ENCODE measurements at regions not wholly inside any gene's neighbourhood (a gene's known extent, or its start where the extent isn't known, plus 50 kb on each side); places are given as distances from the start of the nearest gene placed in this dataset.

- ATAC-seq (no peak), DNase-seq (ENCODE audit: low spot score) (no peak)
- Mint-ChIP-seq H3K36me3 (ENCODE audit: low read depth) (no peaks in the 10 kb centered on the region), H3K4me1 (no peaks in the 10 kb centered on the region), H3K27ac (no peak overlapping the region), H3K4me3 (no peak overlapping the region), H3K9me3 (no peaks in the 10 kb centered on the region), H3K27me3 (ENCODE audit: insufficient read depth, low read depth, poor library complexity) (no peaks in the 10 kb centered on the region)
- H3F3A ChIP-seq (replicated peaks; ENCODE audit: low read depth) = no peaks in the 10 kb centered on the region
- H3K27ac ChIP-seq (ENCODE audit: low read depth) = no peak overlapping the region
- H3K27me3 ChIP-seq (ENCODE audit: insufficient read depth) = no peaks in the 10 kb centered on the region
- H3K4me1 ChIP-seq (ENCODE audit: insufficient read depth) = no peaks in the 10 kb centered on the region
- H3K4me3 ChIP-seq = no peak overlapping the region
- no peaks in the 10 kb centered on the region for H3K9me2 ChIP-seq (ENCODE audit: insufficient read depth)
- no peak for TF ChIP-seq JUNB (IDR thresholded peaks at IDR 0.05; ENCODE audit: unreplicated experiment)
- no peak for TF ChIP-seq EZH2 (IDR thresholded peaks at IDR 0.05; ENCODE audit: low read depth, unreplicated experiment)
- TF ChIP-seq ZNF331 (CRISPR knock-in tag; IDR thresholded peaks at IDR 0.05; ENCODE audit: low read depth) = no peak
- no peak for TF ChIP-seq NANOG (IDR thresholded peaks at IDR 0.05; ENCODE audit: borderline replicate concordance)
- TF ChIP-seq, protein P1, sequence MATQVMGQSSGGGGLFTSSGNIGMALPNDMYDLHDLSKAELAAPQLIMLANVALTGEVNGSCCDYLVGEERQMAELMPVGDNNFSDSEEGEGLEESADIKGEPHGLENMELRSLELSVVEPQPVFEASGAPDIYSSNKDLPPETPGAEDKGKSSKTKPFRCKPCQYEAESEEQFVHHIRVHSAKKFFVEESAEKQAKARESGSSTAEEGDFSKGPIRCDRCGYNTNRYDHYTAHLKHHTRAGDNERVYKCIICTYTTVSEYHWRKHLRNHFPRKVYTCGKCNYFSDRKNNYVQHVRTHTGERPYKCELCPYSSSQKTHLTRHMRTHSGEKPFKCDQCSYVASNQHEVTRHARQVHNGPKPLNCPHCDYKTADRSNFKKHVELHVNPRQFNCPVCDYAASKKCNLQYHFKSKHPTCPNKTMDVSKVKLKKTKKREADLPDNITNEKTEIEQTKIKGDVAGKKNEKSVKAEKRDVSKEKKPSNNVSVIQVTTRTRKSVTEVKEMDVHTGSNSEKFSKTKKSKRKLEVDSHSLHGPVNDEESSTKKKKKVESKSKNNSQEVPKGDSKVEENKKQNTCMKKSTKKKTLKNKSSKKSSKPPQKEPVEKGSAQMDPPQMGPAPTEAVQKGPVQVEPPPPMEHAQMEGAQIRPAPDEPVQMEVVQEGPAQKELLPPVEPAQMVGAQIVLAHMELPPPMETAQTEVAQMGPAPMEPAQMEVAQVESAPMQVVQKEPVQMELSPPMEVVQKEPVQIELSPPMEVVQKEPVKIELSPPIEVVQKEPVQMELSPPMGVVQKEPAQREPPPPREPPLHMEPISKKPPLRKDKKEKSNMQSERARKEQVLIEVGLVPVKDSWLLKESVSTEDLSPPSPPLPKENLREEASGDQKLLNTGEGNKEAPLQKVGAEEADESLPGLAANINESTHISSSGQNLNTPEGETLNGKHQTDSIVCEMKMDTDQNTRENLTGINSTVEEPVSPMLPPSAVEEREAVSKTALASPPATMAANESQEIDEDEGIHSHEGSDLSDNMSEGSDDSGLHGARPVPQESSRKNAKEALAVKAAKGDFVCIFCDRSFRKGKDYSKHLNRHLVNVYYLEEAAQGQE (IDR thresholded peaks at IDR 0.05; ENCODE audit: unreplicated experiment) = no peak
- TF ChIP-seq, protein P2, sequence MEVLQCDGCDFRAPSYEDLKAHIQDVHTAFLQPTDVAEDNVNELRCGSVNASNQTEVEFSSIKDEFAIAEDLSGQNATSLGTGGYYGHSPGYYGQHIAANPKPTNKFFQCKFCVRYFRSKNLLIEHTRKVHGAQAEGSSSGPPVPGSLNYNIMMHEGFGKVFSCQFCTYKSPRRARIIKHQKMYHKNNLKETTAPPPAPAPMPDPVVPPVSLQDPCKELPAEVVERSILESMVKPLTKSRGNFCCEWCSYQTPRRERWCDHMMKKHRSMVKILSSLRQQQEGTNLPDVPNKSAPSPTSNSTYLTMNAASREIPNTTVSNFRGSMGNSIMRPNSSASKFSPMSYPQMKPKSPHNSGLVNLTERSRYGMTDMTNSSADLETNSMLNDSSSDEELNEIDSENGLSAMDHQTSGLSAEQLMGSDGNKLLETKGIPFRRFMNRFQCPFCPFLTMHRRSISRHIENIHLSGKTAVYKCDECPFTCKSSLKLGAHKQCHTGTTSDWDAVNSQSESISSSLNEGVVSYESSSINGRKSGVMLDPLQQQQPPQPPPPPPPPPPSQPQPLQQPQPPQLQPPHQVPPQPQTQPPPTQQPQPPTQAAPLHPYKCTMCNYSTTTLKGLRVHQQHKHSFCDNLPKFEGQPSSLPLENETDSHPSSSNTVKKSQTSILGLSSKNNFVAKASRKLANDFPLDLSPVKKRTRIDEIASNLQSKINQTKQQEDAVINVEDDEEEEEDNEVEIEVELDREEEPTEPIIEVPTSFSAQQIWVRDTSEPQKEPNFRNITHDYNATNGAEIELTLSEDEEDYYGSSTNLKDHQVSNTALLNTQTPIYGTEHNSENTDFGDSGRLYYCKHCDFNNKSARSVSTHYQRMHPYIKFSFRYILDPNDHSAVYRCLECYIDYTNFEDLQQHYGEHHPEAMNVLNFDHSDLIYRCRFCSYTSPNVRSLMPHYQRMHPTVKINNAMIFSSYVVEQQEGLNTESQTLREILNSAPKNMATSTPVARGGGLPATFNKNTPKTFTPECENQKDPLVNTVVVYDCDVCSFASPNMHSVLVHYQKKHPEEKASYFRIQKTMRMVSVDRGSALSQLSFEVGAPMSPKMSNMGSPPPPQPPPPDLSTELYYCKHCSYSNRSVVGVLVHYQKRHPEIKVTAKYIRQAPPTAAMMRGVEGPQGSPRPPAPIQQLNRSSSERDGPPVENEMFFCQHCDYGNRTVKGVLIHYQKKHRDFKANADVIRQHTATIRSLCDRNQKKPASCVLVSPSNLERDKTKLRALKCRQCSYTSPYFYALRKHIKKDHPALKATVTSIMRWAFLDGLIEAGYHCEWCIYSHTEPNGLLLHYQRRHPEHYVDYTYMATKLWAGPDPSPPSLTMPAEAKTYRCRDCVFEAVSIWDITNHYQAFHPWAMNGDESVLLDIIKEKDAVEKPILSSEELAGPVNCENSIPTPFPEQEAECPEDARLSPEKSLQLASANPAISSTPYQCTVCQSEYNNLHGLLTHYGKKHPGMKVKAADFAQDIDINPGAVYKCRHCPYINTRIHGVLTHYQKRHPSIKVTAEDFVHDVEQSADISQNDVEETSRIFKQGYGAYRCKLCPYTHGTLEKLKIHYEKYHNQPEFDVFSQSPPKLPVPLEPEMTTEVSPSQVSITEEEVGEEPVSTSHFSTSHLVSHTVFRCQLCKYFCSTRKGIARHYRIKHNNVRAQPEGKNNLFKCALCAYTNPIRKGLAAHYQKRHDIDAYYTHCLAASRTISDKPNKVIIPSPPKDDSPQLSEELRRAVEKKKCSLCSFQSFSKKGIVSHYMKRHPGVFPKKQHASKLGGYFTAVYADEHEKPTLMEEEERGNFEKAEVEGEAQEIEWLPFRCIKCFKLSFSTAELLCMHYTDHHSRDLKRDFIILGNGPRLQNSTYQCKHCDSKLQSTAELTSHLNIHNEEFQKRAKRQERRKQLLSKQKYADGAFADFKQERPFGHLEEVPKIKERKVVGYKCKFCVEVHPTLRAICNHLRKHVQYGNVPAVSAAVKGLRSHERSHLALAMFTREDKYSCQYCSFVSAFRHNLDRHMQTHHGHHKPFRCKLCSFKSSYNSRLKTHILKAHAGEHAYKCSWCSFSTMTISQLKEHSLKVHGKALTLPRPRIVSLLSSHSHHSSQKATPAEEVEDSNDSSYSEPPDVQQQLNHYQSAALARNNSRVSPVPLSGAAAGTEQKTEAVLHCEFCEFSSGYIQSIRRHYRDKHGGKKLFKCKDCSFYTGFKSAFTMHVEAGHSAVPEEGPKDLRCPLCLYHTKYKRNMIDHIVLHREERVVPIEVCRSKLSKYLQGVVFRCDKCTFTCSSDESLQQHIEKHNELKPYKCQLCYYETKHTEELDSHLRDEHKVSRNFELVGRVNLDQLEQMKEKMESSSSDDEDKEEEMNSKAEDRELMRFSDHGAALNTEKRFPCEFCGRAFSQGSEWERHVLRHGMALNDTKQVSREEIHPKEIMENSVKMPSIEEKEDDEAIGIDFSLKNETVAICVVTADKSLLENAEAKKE (CRISPR knock-in tag; IDR thresholded peaks at IDR 0.05) = no peak
- TF ChIP-seq, protein P3, sequence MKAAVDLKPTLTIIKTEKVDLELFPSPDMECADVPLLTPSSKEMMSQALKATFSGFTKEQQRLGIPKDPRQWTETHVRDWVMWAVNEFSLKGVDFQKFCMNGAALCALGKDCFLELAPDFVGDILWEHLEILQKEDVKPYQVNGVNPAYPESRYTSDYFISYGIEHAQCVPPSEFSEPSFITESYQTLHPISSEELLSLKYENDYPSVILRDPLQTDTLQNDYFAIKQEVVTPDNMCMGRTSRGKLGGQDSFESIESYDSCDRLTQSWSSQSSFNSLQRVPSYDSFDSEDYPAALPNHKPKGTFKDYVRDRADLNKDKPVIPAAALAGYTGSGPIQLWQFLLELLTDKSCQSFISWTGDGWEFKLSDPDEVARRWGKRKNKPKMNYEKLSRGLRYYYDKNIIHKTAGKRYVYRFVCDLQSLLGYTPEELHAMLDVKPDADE (IDR thresholded peaks at IDR 0.05) = no peak
- TF ChIP-seq EZH2phosphoT487 (IDR thresholded peaks at IDR 0.05; ENCODE audit: unreplicated experiment) = no peak
- TF ChIP-seq STAT1 (IDR thresholded peaks at IDR 0.05; ENCODE audit: unreplicated experiment) = no peak
- TF ChIP-seq, protein P4, sequence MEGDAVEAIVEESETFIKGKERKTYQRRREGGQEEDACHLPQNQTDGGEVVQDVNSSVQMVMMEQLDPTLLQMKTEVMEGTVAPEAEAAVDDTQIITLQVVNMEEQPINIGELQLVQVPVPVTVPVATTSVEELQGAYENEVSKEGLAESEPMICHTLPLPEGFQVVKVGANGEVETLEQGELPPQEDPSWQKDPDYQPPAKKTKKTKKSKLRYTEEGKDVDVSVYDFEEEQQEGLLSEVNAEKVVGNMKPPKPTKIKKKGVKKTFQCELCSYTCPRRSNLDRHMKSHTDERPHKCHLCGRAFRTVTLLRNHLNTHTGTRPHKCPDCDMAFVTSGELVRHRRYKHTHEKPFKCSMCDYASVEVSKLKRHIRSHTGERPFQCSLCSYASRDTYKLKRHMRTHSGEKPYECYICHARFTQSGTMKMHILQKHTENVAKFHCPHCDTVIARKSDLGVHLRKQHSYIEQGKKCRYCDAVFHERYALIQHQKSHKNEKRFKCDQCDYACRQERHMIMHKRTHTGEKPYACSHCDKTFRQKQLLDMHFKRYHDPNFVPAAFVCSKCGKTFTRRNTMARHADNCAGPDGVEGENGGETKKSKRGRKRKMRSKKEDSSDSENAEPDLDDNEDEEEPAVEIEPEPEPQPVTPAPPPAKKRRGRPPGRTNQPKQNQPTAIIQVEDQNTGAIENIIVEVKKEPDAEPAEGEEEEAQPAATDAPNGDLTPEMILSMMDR (conservative IDR thresholded peaks at IDR 0.05; ENCODE audit: low read depth in 2 of 2) = no peak
- no peak for TF ChIP-seq POLR2AphosphoS5 (IDR thresholded peaks at IDR 0.05; ENCODE audit: low read depth)
- no peaks in the 10 kb centered on the region for H3K79me2 ChIP-seq (replicated peaks; ENCODE audit: insufficient read depth)
- H2AFZ ChIP-seq = no peak overlapping the region
- no peaks in the 10 kb centered on the region for H3K36me3 ChIP-seq (ENCODE audit: insufficient read depth)
- no peak overlapping the region for H3K4me2 ChIP-seq
- no peaks in the 10 kb centered on the region for H4K20me1 ChIP-seq (replicated peaks; ENCODE audit: insufficient read depth)
These were observed 199.1 kb upstream of the CNOT2 start for GRCh38 chr12:70044167-70044566.
